ENCODE measurements at regions not wholly inside any gene's neighbourhood (a gene's known extent, or its start where the extent isn't known, plus 50 kb on each side); places are given as distances from the start of the nearest gene placed in this dataset.
"Not testable (repeated sequence)": the region's sequence is repeated elsewhere in the genome, so short reads cannot be mapped to it uniquely, and the experiment has no call there.

GRCh38 chr17:20683651-20684229 is 104.2 kb downstream of the CDRT15L2 start:
- DNase-seq (ENCODE audit: low read depth): not testable (repeated sequence)

DNA sequence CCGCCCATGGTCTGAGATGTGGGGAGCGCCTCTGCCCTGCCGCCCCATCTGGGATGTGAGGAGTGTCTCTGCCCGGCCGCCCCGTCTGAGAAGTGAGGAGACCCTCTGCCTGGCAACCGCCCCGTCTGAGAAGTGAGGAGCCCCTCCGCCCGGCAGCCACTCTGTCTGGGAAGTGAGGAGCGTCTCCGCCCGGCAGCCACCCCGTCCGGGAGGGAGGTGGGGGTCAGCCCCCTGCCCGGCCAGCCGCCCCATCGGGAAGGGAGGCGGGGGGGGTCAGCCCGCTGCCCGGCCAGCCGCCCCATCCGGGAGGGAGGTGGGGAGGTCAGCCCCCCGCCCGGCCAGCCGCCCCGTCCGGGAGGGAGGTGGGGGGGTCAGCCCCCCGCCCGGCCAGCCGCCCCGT is 105.5 kb downstream of the CDRT15L2 start:
- DNase-seq (ENCODE audit: low read depth): not testable (repeated sequence)

DNA sequence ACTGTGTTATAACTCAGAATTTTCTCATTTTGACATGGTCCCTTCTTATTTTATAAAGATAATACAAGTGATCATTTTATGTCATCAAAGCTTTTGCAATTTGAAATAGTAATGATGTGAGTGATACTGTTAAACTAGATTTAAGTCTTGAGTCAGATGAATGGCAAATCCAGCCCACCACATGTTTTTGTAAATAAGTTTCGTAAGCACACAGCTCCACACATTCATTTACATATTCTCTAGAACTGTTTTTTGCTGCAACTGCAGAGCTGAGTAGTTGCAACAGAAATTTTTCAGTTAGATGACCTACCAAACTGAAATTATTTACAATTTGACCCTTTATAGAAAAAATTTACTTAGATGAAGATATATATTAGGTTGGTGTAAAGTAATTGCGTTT is 108.1 kb downstream of the CDRT15L2 start:
- DNase-seq (ENCODE audit: low read depth): not testable (repeated sequence)

DNA sequence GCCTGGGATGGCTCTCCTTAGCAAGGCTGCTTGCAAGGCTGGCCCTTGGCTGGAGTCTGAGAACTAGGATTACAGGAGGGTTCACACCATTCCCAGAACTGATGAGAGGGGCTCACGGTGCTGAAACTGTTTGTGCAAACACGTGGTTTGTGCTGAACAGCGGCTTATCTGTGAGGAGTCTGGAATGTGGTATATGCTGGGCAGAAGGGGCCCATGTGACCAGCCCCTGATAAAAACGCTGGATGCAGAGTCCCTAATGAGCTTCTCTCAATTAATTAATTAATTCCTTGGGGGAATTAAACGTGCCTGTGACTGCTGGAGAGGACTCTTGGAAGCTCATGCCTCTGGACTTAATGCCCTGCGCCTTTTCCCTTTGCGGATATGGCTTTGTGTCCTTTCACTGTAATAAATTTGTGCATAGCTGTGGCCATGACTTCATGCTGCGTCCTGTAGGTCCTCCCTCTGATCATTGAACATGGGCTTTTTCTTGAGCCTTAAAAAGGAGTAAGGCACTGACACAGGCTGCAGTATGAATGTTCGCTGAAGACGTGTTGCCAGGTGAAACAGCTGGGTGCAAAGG is 109.7 kb downstream of the CDRT15L2 start:
- not testable (repeated sequence) for DNase-seq (ENCODE audit: low read depth)

- DNase-seq (ENCODE audit: low read depth): not testable (repeated sequence)
Measured at GRCh38 chr17:20692706-20693105, 113.2 kb downstream of the CDRT15L2 start.

DNA sequence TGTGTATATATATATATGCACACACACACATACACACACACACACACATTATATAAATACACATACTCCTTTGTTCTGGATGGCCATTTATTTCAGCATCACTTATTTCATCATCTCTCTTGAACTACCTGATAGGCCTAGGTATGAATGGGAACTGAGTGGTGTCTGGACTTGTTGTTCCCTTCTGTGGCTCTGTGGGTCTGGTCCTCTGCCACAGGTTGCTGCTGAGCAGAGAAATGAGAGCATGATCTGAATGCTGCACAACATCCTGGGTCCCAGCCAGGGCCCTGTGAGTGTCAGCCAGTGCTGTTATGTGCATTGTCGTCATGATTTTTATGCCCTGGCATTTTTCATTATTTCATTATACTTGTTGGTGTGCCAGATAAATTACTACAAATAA is 116.3 kb downstream of the CDRT15L2 start:
- not testable (repeated sequence) for DNase-seq (ENCODE audit: low read depth)

- not testable (repeated sequence) for DNase-seq (ENCODE audit: low read depth)
Measured at GRCh38 chr17:20698463-20699206, 119.1 kb downstream of the CDRT15L2 start.

GRCh38 chr17:20700528-20700927 is 121.0 kb downstream of the CDRT15L2 start:
- not testable (repeated sequence) for DNase-seq (ENCODE audit: low read depth)

DNA sequence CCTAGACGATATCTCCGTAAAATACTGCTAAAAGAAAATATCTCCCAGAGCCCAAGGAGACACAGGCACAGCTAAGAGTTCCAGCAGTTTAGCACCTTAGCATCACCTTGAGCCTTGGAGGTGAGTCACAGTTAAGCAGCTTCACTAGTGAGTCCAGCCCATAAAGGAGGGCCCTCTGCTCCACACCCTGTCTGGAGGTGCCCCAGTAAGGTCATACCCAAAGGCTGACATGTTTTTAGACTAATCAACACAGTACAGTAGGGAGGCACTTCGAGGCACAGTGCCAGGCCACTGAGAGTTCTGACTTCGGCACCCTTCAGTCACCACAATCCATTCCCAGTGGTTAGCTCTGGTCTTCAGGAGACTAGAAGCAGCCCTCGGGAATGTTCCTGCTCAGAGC is 121.8 kb downstream of the CDRT15L2 start:
- DNase-seq (ENCODE audit: low read depth): not testable (repeated sequence)

- no peak for DNase-seq (ENCODE audit: low read depth)
Measured at GRCh38 chr17:20702692-20703091, 123.2 kb downstream of the CDRT15L2 start.

DNA sequence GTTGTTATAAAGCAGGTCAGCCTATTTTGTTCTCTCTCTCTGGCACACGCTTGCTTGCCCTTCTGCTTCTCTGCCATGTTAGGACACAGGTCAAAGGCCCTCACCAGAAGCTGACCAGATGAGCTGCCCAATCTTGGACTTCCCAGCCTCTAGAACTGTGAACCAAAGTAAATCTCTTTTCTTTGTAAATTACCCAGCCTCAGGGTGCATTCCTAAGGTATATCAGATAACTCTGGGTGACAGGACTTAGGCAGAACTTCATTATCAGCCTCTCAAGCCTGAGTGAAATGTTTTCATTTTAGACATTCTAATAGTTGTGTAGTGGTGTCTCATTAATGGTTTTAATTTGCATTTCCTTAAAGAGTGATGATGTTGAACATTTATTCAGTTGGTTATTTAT is 124.3 kb downstream of the CDRT15L2 start:
- DNase-seq (ENCODE audit: low read depth): no peak

- not testable (repeated sequence) for DNase-seq (ENCODE audit: low read depth)
Measured at GRCh38 chr17:20705186-20705585, 125.7 kb downstream of the CDRT15L2 start.

GRCh38 chr17:20706751-20707373 is 127.3 kb downstream of the CDRT15L2 start:
- DNase-seq (ENCODE audit: low read depth): no peak

GRCh38 chr17:20708821-20709220 is 129.3 kb downstream of the CDRT15L2 start:
- DNase-seq (ENCODE audit: low read depth): not testable (repeated sequence)

DNA sequence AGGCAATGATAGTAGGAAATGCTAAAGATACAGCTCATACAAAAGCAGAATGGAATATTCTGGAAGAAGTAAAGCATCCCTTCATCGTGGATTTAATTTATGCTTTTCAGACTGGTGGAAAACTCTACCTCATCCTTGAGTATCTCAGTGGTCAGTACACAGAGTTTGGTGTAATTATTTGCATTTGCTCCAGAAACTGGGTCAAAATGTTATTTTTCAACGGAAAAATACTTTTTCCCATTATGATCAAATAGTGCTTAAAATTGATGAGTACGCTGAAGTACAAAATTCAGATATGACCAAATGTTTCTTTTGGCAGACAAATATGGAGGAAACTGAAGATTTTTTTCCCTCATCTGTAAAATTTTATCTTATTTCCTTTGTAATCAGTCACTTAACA is 137.0 kb downstream of the CDRT15L2 start:
- not testable (repeated sequence) for DNase-seq (ENCODE audit: low read depth)

GRCh38 chr17:20721171-20721570 is 141.6 kb downstream of the CDRT15L2 start:
- DNase-seq (ENCODE audit: low read depth): no peak

GRCh38 chr17:20724391-20724790 is 144.9 kb downstream of the CDRT15L2 start:
- not testable (repeated sequence) for DNase-seq (ENCODE audit: low read depth)

DNA sequence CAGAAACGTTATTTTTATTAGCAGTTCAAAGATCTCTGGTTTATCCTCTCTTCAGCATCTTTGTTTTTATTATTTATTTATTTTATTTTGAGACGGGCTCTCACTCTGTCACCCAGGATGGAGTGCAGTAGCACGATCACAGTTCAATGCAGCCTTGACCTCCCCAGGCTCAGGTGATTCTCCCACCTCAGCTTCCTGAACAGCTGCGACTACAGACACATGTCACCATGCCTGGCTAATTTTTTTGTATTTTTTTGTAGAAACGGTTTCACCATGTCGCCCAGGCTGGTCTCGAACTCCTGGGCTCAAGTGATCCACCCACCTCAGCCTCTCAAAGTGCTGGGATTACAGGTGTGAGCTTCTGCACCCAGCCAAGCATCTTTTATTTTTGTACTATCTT is 147.7 kb downstream of the CDRT15L2 start:
- not testable (repeated sequence) for DNase-seq (ENCODE audit: low read depth)

DNA sequence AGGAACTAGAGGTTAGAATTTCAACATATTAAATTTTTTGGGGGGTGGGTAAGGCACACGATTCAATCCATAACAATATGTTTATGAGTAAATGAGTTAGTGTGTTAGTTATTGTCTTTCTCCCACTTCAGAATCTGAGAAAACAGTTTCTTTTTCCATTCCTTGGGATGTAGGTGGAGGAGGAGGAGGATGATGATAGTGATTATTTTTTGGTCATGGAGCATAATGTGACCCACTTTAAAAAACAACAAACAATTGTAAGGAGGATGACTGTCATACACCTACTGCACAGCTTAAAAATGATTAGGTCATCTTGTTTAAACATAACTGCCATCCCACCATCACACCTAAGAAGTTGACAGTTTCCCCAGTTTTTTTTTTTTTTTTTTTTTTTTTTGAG is 148.7 kb downstream of the CDRT15L2 start:
- no peak for DNase-seq (ENCODE audit: low read depth)

DNA sequence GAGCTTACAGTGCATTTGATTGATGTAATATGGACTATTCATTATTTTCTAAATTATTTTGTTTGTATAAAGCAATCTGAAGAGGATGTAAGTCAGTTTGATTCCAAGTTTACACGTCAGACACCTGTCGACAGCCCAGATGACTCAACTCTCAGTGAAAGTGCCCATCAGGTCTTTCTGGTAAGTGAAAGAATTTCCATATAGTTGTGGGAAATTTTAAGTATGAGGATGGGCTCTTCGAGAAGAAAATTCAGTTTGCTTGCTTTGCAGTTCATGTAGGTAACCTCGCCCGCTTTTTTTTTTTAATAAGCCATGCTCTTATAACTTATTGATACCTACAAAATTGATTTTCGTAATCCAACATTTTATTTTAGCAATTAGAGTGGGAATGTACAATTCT is 151.6 kb downstream of the CDRT15L2 start:
- not testable (repeated sequence) for DNase-seq (ENCODE audit: low read depth)

GRCh38 chr17:20733923-20734322 is 154.4 kb downstream of the CDRT15L2 start:
- no peak for DNase-seq (ENCODE audit: low read depth)

GRCh38 chr17:20735796-20736195 is 156.3 kb downstream of the CDRT15L2 start:
- no peak for DNase-seq (ENCODE audit: low read depth)

DNA sequence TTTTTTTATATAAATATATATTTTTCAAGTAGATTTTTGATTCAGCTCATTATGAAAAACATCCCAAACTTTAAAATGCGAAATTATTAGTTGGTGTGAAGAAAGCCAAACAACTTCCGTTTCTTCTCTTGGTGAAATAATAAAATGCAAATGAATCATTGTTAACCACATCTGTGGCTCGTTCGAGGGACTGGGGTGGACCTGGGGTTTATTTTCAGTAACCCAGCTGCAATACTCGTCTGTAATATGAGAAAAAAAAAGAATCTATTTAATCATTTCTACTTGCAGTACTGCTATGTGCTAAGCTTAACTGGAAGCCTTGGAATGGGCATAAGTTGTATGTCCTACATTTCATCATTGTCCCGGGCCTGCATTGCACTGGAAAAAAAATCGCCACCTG is 158.1 kb downstream of the CDRT15L2 start:
- not testable (repeated sequence) for DNase-seq (ENCODE audit: low read depth)
